ENCODE measurements at regions not wholly inside any gene's neighbourhood (a gene's known extent, or its start where the extent isn't known, plus 50 kb on each side); places are given as distances from the start of the nearest gene placed in this dataset.

GRCh38 chr4:106766519-106766918 lies 269.6 kb downstream of the DKK2 start:
- DNase-seq: peak; percentile 93

DNA sequence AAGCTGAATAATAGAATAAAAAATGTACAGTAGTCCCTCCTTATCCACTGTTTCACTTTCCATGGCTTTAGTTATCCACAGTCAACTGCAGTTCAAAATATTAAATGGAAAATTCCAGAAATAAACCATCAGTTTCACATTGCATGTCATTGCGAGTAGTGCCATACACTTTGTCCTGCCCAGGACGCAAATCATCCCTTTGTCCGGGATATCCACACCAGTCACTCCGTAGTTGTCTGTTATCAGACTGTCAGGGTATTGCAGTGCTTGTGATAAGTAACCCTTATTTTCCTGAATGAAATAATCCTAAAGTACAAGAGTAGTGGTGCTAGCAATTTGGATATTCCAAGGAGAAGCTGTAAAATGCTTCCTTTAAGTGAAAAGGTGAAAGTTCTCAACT lies 271.3 kb downstream of the DKK2 start:
- no peak for DNase-seq

DNA sequence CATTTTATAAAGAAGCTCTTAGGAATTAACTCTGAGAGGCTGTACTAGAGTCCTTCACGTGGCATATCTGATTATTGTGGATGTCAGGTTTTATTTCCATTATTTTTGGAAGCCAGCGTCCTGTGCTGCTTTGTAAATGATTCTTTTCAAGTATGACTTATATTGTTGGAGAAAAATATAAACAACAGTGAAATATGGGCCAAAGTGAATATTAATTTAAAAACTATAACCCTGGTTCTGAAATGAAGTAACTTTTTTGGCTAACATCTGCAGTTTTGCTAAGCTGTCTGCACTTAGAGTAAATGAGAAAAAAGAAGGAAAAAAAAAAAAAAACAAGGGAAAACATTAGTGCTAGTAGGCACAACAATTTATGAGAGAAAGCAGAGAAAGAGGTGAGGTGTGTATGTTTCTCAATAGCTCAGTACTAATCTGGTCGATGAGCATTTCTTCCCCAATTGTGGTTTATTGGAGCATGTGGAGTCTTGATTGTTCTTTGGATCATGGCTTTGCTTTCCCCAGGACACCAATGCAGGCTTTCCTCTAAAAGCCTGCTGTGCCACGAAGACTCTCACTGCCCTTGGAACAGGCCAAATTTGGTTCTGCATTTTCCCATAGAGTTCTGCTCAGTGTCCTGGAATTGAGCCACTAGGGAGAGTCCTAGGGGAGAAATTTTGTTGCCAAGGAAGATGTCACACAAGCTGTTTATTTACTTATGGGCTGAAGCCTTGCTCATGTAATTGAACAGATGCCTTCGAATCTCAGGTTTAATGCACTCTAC lies 273.3 kb downstream of the DKK2 start:
- DNase-seq: peak; percentile 23

GRCh38 chr4:106753426-106753825 lies 282.7 kb downstream of the DKK2 start:
- peak; percentile 67 for DNase-seq

GRCh38 chr4:106746451-106746850 lies 289.7 kb downstream of the DKK2 start:
- DNase-seq: peak; percentile 95

GRCh38 chr4:106738121-106738520 lies 298.0 kb downstream of the DKK2 start:
- no peak for DNase-seq

DNA sequence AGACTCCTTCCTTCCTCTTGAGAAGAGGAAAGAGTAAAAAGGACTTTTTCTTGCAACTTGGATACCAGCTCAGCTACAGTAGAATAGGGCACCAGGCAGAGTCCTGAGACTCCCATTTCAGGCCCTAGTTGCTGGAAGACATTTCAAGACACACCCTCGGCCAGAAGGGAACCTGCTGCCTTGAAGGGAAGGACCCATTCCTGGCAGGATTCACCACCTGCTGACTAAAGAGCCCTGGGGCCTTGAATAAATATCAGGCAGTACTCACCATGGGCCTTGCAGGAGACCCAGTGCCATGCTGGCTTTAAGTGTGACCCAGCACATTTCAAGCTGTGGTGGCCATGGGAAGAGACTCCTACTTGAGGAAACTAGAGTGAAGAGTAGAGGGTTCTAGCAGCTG lies 317.6 kb downstream of the DKK2 start:
- no peak for DNase-seq

DNA sequence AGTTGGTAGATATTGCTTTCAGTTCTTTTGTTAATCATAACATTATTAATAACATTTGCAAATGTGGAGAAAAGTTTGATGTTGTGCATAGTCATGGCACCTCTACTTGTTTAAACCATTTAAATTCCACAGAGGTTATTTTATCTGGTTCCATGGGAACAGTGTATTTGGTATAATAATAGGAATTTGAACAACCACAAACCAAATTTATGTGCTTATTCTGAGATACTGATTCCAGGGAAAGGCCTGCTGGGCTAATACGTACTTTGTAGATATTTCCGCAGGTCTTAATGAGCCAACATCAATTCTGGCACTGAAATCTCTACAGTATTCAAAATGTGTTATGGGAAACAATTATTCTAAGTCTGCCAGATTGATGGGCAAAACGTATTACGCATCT lies 319.0 kb downstream of the DKK2 start:
- peak; percentile 62 for DNase-seq

DNA sequence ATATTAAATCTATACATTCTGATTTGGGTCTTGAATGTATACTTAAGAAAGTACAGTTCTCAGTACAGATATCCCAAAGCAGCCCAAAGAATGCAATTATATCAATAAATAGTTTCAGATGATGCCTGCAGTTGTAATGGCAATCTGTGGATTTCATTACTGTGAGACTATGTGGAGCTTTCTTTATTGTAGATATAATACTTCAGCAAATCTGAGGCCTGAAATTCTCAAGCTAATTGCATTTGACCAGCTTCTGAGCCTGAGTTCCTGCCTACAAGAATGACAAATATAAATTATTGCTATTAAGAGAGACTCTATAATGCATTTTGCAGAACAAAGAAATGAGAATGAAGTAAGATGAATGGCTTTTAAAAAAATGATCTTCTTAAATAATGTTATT lies 320.3 kb downstream of the DKK2 start:
- DNase-seq: no peak

GRCh38 chr4:106708464-106708816 lies 327.7 kb downstream of the DKK2 start:
- DNase-seq: no peak

DNA sequence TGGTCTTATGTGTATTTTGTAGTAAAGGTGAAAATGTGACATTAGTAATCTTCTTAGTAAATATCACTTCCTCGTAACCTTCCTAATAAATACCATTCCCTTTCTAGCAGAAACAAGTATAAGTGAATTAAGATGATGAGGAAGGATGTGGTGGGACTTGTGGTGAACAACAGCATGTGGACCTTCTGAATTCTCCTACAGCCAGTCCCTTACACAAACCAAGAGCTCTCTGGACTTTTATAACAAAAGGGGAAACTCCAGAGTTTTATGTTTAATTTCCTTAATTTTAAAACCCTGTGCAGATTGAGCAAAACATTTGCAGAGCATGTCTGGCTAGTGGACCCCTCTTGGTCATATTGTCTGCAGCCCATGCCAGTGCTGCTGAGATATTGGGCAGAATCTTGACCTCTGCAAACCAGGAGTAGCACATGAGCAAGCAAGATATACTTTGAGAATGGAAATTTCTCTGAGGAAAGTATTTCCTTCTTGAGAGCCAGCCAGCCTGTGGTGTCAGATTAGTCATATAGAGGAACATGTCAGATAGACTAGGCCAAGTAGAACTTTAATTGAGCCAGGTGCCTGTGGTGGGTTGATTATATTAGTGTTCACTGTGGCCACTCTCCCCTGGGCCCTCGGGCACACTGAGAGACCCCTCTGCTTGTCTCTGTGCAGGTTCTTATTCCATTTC lies 328.2 kb downstream of the DKK2 start:
- DNase-seq: peak; percentile 64

- peak; percentile 21 for DNase-seq
Observed at GRCh38 chr4:106704253-106704870, 331.8 kb downstream of the DKK2 start.

DNA sequence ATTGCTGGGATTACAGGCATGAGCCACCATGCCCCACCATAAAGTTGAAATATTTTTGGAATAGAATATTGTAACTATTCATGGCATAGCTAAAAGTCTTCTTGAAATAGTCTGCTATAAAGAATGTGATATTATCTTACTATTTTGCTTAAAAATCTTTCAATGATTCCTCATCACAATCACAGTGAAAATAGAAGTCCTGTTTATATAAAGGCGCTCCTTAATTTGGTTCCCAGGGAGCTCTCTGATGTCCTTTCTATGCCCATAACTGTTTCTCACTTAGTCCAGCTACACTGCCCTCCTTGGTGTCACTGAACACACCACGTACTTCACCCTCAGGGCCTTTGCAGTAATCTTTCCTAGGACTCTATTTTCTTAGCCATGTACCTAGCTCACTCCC lies 331.7 kb upstream of the GIMD1 start:
- no peak for DNase-seq

DNA sequence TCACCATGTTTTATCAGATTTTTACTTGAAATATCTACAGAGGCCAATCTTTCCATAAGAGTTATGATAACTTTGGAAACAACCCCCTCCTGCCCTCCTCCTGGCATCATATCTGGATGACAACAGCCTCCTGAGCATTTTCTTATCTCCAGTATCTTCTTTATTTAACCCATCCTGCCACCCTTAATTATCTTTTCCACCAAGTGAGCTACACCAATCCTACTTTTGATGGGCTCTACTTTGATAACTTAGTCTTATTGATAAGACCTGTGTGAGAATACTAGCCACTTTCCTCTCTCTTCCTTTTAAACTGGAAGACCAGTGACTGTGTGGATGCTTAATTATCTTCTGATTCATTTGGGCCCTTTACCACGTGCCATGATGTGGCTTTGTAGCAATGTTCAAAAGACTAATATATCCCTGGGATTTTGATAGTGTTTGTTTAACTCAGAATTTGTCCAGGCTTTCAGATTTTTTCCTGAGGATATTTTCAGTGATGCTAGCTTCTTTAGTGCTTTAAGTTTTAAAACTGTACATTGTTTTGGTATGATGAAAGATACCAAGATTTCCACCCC lies 330.1 kb upstream of the GIMD1 start:
- DNase-seq: no peak

DNA sequence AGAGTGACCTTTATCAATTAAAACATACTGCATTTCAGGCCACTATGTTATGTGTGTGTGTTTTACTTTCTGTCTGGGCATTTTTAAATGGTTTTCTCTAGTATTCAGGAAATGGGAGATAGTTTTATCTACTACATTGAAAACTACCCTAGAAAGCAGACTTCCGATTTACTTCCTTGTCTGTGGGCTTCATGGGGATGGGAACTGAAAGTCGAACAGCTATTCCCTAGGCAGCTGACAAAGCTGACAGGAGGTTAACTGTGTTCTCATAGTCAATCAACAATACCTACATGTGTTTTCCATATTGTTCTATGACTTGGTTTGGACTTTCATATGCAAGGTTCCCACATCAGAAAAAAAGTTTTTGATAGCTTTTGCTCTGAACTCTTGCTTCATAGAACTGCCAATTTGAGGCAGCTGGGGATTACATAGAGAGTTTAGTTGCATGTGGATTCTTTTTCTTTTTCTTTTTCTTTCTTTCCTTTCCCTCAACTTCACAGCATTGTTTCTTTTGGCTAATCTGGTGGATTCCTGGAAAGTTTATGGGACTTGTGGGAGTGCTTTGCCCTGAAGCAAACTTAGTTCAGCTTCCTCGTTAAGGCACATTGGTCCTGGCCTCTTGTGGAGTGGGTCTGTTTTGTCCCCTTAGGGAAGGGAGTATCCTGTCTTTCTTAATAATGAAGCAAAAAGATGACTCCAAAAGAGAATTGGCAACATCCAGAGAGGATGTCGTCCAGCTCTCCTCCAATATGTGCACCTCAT lies 327.1 kb upstream of the GIMD1 start:
- DNase-seq: peak; percentile 54

DNA sequence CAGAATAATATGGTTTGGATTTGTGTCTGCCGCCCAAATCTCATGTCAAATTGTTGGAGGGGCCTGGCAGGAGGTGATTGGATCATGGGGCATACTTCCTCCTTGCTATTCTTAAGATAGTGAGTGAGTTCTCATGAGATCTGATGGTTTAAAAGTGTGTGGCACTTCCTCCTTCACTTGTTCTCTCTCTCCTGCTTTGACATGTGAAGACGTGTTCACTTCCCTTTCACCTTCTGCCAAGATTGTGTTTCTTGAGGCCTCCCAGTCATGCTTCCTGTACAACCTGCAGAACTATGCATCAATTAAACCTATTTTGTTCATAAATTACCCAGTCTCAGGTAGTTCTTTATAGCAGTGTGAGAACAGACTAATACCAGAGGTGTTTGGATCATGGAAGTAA lies 325.7 kb upstream of the GIMD1 start:
- no peak for DNase-seq

- peak; percentile 39 for DNase-seq
Observed at GRCh38 chr4:106691749-106692148, 323.2 kb upstream of the GIMD1 start.

DNA sequence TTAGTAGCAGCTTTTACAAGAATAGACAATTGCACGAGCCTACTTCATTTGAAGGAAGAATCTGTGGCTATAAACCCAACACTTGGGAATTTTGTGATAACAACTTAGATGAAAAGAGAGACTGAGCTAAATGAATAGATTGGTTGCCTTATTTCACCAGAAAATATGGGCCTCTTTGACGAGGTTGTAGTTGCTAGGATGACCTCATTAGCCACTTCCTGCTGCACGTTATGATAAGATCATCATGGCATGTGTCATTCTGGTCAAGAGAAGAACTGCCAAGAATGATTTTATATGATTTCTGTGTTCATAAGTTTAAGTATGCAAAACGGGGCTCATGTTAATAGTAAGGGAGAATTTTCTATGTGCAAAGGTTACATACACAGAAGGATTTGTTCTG lies 321.9 kb upstream of the GIMD1 start:
- DNase-seq: peak; percentile 80

- peak; percentile 26 for DNase-seq
Observed at GRCh38 chr4:106687026-106687425, 318.4 kb upstream of the GIMD1 start.

DNA sequence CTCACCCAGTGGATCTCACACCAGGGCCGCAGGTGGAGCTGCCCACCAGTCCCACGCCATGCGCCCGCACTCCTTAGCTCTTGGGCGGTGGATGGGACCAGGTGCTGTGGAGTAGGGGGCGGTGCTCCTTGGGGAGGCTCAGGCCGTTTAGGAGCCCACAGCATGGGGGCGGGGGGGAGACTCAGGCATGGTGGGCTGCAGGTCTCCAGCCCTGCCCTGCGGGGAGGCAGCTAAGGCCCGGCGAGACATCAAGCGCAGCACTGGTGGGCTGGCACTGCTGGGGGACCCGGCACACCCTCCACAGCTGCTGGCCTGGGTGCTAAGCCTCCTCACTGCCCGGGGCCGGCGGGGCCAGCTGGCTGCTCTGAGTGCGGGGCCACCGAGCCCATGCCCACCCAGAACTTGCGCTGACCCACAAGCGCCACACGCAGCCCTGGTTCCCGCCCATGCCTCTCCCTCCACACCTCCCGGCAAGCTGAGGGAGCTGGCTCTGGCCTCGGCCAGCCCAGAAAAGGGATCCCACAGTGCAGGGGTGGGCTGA lies 312.9 kb upstream of the GIMD1 start:
- DNase-seq: no peak

DNA sequence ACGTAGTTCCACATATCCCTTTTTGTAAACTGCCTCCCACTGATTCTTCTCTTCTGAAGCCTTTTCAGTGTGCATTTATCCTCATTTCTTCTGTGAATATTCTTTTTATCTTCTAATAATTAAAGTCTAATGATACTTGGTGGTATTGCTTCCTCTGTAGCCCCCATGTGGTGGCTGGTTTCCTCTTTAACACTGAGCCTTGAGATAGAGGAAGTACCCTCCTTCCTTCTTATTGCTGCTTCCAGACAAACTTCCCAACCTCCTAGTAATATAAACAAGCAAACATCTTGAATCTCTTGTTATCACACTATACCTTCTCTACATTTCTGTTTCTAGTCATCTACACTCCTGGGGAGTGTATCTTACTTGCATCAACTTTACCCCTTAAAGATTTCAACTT lies 310.5 kb upstream of the GIMD1 start:
- DNase-seq: no peak

DNA sequence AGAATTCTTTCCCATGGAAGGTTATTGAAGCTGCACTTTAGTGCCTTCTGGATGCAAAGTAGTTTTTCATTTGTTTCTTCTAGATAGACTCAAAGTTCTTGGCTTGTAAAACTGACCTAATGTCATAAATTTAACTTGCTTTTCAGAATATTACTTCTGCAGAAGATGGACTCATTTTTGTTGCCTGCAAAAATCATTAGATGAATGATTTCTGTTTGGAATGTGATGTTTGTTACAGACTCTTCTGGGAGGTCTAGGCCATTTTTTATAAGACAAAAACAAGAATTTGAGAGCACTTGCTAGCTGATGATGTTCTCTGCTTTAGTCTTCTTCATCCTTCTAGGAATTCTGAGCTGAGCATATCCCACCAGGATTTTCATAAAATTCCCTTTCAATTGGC lies 308.6 kb upstream of the GIMD1 start:
- peak; percentile 10 for DNase-seq

All from fibroblast of upper back skin (primary cell).